Dendritic cell treated with granulocyte-macrophage colony-stimulating factor and Interleukin-4, amounts not matched to agents 40 ng/mL and 50 ng/mL, for 4 days (primary cell): ENCODE measurements at regions not wholly inside any gene's neighbourhood (a gene's known extent, or its start where the extent isn't known, plus 50 kb on each side); places are given as distances from the start of the nearest gene placed in this dataset.

Source experiments
- H3K27ac Mint-ChIP-seq: one replicate; pipeline ENCODE4 v1.8.0; 2022; ENCODE audit warnings: mild to moderate bottlenecking, mixed read lengths
- H3K27me3 Mint-ChIP-seq: one replicate; pipeline ENCODE4 v1.8.0; 2022; ENCODE audit warnings: mild to moderate bottlenecking, mixed read lengths
- H3K36me3 Mint-ChIP-seq: one replicate; pipeline ENCODE4 v1.8.0; 2022; ENCODE audit warnings: low read depth, mixed read lengths
- H3K4me1 Mint-ChIP-seq: one replicate; pipeline ENCODE4 v1.8.0; 2022; ENCODE audit warnings: low read depth, mixed read lengths
- H3K4me3 Mint-ChIP-seq: one replicate; pipeline ENCODE4 v1.8.0; 2022; ENCODE audit warnings: mild to moderate bottlenecking, moderate library complexity, mixed read lengths
- H3K9me3 Mint-ChIP-seq: one replicate; pipeline ENCODE4 v1.8.0; 2022; ENCODE audit warnings: mixed read lengths
- intact Hi-C: fragments of 100-400 bp; cut with micrococcal nuclease; formaldehyde crosslinking; loops from one replicate; pipeline ENCODE4 v1.15.0; 2022

DNA sequence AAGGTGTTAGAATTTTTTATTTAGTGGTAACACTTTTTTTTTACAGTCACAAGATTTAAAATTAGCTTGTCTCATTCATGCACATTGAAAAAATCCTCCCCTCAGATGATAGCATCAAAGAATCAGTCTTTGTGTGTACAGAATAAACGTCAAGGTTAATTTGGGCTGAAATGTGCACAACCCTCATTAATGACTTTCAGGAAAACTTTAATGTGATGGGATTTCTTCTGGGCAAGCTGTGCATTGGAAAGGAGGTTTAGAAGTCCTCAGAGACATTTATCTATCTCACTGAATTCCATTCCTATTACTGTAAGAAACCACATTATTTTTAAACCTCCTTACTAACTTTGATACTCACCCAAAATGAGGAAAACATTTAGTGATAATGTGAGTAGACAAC is 88.2 kb upstream of the TECRL start:
- Mint-ChIP-seq H3K4me1 (no peaks in the 10 kb centered on the region), H3K36me3 (no peaks in the 10 kb centered on the region), H3K9me3 (no peaks in the 10 kb centered on the region), H3K27me3 (no peaks in the 10 kb centered on the region), H3K27ac (no peak overlapping the region), H3K4me3 (no peak overlapping the region)
- intact Hi-C loops: no loop called here

GRCh38 chr4:64495946-64496345 is 86.7 kb upstream of the TECRL start:
- no peaks in the 10 kb centered on the region for H3K4me1 Mint-ChIP-seq
- no peaks in the 10 kb centered on the region for H3K9me3 Mint-ChIP-seq
- no peaks in the 10 kb centered on the region for H3K27me3 Mint-ChIP-seq
- no peak overlapping the region for H3K27ac Mint-ChIP-seq
- intact Hi-C loops: no loop called here
- no peak overlapping the region for H3K4me3 Mint-ChIP-seq
- H3K36me3 Mint-ChIP-seq: no peaks in the 10 kb centered on the region

GRCh38 chr4:64489628-64490027 is 80.4 kb upstream of the TECRL start:
- no peaks in the 10 kb centered on the region for H3K9me3 Mint-ChIP-seq
- no peaks in the 10 kb centered on the region for H3K36me3 Mint-ChIP-seq
- H3K27me3 Mint-ChIP-seq: no peaks in the 10 kb centered on the region
- no peaks in the 10 kb centered on the region for H3K4me1 Mint-ChIP-seq
- intact Hi-C loops: no loop called here
- no peak overlapping the region for H3K27ac Mint-ChIP-seq
- H3K4me3 Mint-ChIP-seq: no peak overlapping the region

DNA sequence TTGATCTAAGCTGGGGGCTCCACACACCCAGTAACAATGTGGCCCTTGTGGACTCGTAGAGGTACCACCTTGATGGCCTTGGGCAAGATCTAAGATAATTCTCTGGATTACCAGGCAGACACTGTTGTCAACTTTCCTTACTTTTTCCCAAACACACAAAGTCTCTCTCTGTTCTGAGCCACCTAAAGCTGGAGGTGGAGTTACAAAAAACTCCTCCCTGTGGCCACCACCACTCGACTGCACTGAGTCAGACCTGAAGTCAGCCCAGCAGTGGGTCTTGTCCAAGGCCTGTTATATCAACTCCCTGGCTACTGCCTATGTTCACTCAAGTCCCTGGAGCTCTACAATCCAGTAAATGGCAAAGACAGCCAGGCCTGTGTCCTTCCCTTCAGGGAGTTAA is 70.1 kb upstream of the TECRL start:
- intact Hi-C loops: no loop called here
- Mint-ChIP-seq H3K36me3 (no peaks in the 10 kb centered on the region), H3K9me3 (peaks cover 6% of the 10 kb centered on the region), H3K27ac (no peak overlapping the region), H3K4me3 (no peak overlapping the region), H3K4me1 (no peaks in the 10 kb centered on the region), H3K27me3 (no peaks in the 10 kb centered on the region)

DNA sequence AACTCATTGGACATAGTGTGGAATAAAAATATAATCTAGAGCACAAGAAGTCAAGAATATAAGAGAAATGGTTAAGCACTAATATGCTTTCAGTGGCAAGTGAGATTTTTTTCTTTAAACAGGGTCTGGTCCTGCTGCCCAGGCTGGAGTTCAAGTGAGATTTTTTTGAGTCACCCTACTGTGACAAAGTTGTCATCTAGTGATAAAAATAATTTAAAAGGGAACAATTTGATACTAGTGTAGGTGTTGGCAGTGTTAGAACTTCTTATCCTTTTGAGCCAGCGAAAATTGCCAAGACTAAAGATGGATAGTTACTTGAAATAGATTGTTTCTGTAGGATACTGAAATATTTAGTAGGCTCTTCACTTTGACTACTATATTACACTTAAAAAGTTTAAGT is 67.9 kb upstream of the TECRL start:
- Mint-ChIP-seq H3K4me1 (no peaks in the 10 kb centered on the region), H3K27ac (no peak overlapping the region), H3K9me3 (peaks cover 6% of the 10 kb centered on the region), H3K27me3 (no peaks in the 10 kb centered on the region), H3K4me3 (no peak overlapping the region), H3K36me3 (no peaks in the 10 kb centered on the region)
- intact Hi-C loops: no loop called here

DNA sequence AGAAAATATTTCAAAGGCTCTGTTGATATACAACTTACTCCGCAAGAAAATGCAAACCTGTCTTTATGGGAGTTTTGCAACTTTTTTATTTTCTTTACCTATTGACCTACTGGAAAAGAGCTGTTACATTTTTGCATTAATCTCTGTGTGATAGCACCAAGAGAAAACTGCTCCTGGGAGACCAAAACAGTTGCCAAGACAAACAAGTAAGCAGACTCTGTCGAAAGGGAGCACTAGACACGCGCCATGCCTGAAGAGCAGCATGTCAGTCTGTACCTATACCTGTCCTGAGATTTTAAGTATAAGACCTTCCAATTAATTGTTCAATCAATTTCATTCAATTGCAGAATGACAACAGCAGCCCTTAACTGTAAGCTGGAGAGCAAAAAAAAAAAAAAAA is 56.0 kb upstream of the TECRL start:
- Mint-ChIP-seq H3K4me3 (no peak overlapping the region), H3K27me3 (no peaks in the 10 kb centered on the region), H3K4me1 (no peaks in the 10 kb centered on the region), H3K9me3 (no peaks in the 10 kb centered on the region), H3K27ac (no peak overlapping the region), H3K36me3 (no peaks in the 10 kb centered on the region)
- intact Hi-C loops: no loop called here

DNA sequence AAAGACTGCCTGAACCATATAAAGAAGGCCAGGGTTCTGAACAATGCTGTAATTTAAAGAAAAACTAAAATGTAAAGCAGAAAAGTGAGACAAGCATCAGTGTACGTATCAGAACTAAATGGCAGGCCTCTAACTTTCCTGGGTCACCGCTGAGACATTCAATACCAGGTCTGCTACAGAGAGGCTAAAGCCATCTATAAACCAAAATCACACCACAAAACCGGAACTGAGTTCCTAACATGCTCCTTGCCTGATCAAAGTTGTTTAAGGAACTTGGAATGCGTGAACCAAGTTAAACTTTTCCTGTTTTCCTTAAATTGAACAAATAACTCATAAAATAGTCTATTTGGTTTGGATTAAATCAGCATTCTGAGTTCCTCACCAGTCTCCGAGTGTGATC is 55.3 kb upstream of the TECRL start:
- no peak overlapping the region for H3K27ac Mint-ChIP-seq
- H3K4me1 Mint-ChIP-seq: no peaks in the 10 kb centered on the region
- no peaks in the 10 kb centered on the region for H3K9me3 Mint-ChIP-seq
- H3K36me3 Mint-ChIP-seq: no peaks in the 10 kb centered on the region
- no peaks in the 10 kb centered on the region for H3K27me3 Mint-ChIP-seq
- intact Hi-C loops: no loop called here
- H3K4me3 Mint-ChIP-seq: no peak overlapping the region
